Endothelial cell of umbilical vein (primary cell): ENCODE measurements at regions not wholly inside any gene's neighbourhood (a gene's known extent, or its start where the extent isn't known, plus 50 kb on each side); places are given as distances from the start of the nearest gene placed in this dataset.

Experiments used
- BruUV-seq: library from RNA; stranded (reverse); fragments of 400-500 nt; replicated peaks from 2 replicates; lab custom pipeline; 2021; lab: Mats Ljungman, UMichigan
- CTCF ChIA-PET: fragments of 300-600, 350-600 bp; sonication (Branson Sonifier 250); formaldehyde crosslinking; loops from one replicate; lab custom pipeline; 2021; ENCODE audit warnings: antibody characterized with exemption, inconsistent platforms; lab: Charles Lee
- POLR2A ChIA-PET: fragments of 300-600, 350-600 bp; sonication (Branson Sonifier 250); formaldehyde crosslinking; loops from one replicate; lab custom pipeline; 2021; ENCODE audit warnings: antibody characterized with exemption, inconsistent platforms; lab: Charles Lee
- DNase-seq: peaks from one replicate; pipeline ENCODE4 v3.0.0-alpha.2; 2011; ENCODE audit warnings: low read depth, low spot score
- FAIRE-seq: peaks from 2 replicates; lab custom pipeline; 2011; peaks lifted over from hg19 to GRCh38; lab: Jason Lieb, UNC
- H2AFZ ChIP-seq: 2 replicates; pipeline ENCODE4 v1.6.0; 2012; ENCODE audit warnings: low read depth, low read length, control low read depth, inconsistent platforms
- H3K27ac ChIP-seq: 2 replicates; pipeline ENCODE4 v1.5.1; 2011; ENCODE audit warnings: low read depth, mild to moderate bottlenecking, control low read depth, low read length, moderate library complexity; ENCODE audit not compliant: insufficient read depth
- H3K27me3 ChIP-seq, 2 experiments: 2 replicates each; pipeline versions ENCODE4 v1.6.0 to v1.6.1; 2011; ENCODE audit warnings: low read length in 2 of 2, mixed read lengths in 1 of 2; ENCODE audit not compliant: control insufficient read depth in 2 of 2, insufficient read depth in 2 of 2
- H3K36me3 ChIP-seq, 2 experiments: 2 replicates in 1 of 2; 3 replicates in 1 of 2; pipeline ENCODE4 v1.5.1; 2011; ENCODE audit warnings: low read length in 2 of 2, mild to moderate bottlenecking in 1 of 2, moderate library complexity in 1 of 2; ENCODE audit not compliant: control insufficient read depth in 2 of 2, insufficient read depth in 2 of 2; ENCODE audit errors: extremely low read depth in 1 of 2
- H3K4me1 ChIP-seq: 3 replicates; pipeline ENCODE4 v1.5.1; 2011; ENCODE audit warnings: mild to moderate bottlenecking, low read length; ENCODE audit not compliant: control insufficient read depth, insufficient read depth; ENCODE audit errors: extremely low read depth
- H3K4me2 ChIP-seq: 2 replicates; pipeline ENCODE4 v1.6.1; 2011; ENCODE audit warnings: low read length, control low read depth, mixed read lengths; ENCODE audit not compliant: insufficient read depth
- H3K4me3 ChIP-seq, 3 experiments: fragments of 200-600 bp in 1 of 3; sonication (generic), shearing (Covaris generic) in 1 of 3; replicated peaks in 1 of 3; 2 replicates each; pipeline ENCODE4 v1.5.1; 2011 to 2016; ENCODE audit warnings: control low read depth in 3 of 3, low read length in 3 of 3, mild to moderate bottlenecking in 2 of 3, inconsistent platforms in 1 of 3, low read depth in 1 of 3, moderate library complexity in 1 of 3; ENCODE audit not compliant: insufficient read depth in 1 of 3
- H3K79me2 ChIP-seq: 2 replicates; pipeline ENCODE4 v1.6.0; 2012; ENCODE audit warnings: low read length, inconsistent platforms; ENCODE audit not compliant: control insufficient read depth, insufficient read depth
- H3K9ac ChIP-seq: replicated peaks from 2 replicates; pipeline ENCODE3; 2011; ENCODE audit warnings: low read length, control low read depth; ENCODE audit not compliant: insufficient read depth; ENCODE audit errors: extremely low read depth
- H3K9me1 ChIP-seq: replicated peaks from 3 replicates; pipeline ENCODE4 v1.6.0; 2011; ENCODE audit warnings: mild to moderate bottlenecking, low read length; ENCODE audit not compliant: control insufficient read depth, insufficient read depth; ENCODE audit errors: extremely low read depth
- H3K9me3 ChIP-seq: replicated peaks from 2 replicates; pipeline ENCODE4 v1.5.1; 2012; ENCODE audit warnings: low read length, inconsistent platforms; ENCODE audit not compliant: control insufficient read depth, insufficient read depth
- H4K20me1 ChIP-seq: replicated peaks from 2 replicates; pipeline ENCODE3; 2011; ENCODE audit warnings: mild to moderate bottlenecking, low read length; ENCODE audit not compliant: control insufficient read depth, insufficient read depth; ENCODE audit errors: extremely low read depth
- EZH2 ChIP-seq: IDR thresholded peaks from 2 replicates; pipeline ENCODE4 v1.6.1; 2012; ENCODE audit warnings: borderline replicate concordance, low read depth, mild to moderate bottlenecking, moderate library complexity, low read length, inconsistent platforms; ENCODE audit not compliant: severe bottlenecking
- FOS ChIP-seq: IDR thresholded peaks from 2 replicates; pipeline ENCODE4 v1.6.1; 2011; ENCODE audit warnings: mild to moderate bottlenecking, low read length, moderate library complexity, borderline replicate concordance; ENCODE audit not compliant: insufficient read depth
- GATA2 ChIP-seq: IDR thresholded peaks from 2 replicates; pipeline ENCODE4 v1.7.0; 2011; ENCODE audit warnings: low read depth, mild to moderate bottlenecking, moderate library complexity, mixed read lengths, low read length; ENCODE audit not compliant: insufficient read length, insufficient read depth
- JUN ChIP-seq: IDR thresholded peaks from 2 replicates; pipeline ENCODE4 v1.6.1; 2011; ENCODE audit warnings: borderline replicate concordance, low read depth; ENCODE audit not compliant: insufficient read length, insufficient read depth
- MAX ChIP-seq: IDR thresholded peaks from 2 replicates; pipeline ENCODE4 v1.6.1; 2011; ENCODE audit not compliant: insufficient read depth, insufficient read length
- MYC ChIP-seq: IDR thresholded peaks from one replicate; pipeline ENCODE4 v1.6.1; 2011; ENCODE audit warnings: mild to moderate bottlenecking, low read depth, low read length
- POLR2A ChIP-seq: IDR thresholded peaks from 2 replicates; pipeline ENCODE4 v1.6.1; 2012; ENCODE audit warnings: low read depth, mild to moderate bottlenecking, control low read depth, low read length
- POLR2AphosphoS5 ChIP-seq: IDR thresholded peaks from 2 replicates; pipeline ENCODE4 v1.6.1; 2012; ENCODE audit warnings: low read depth, mild to moderate bottlenecking, control low read depth, low read length, moderate library complexity; ENCODE audit not compliant: insufficient read depth
- dilution Hi-C: fragments of 300-500 bp; cut with MboI; formaldehyde crosslinking; loops from one replicate; pipeline ENCODE4 v1.15.0; 2019; ENCODE audit warnings: low sequenced_read_pairs; ENCODE audit not compliant: extremely low pct_ligation_motif_present
- intact Hi-C: fragments of 100-400 bp; cut with micrococcal nuclease; formaldehyde crosslinking; loops from one replicate; pipeline ENCODE4 v1.10.0; 2022
- TF ChIP-seq, protein P1 (sequence below), 2 donors: IDR thresholded peaks; 1 replicate in 1 of 2; 2 replicates in 1 of 2; pipeline ENCODE4 v1.5.1; 2011; ENCODE audit warnings: low read length in 2 of 2, mild to moderate bottlenecking in 2 of 2, moderate library complexity in 2 of 2, control low read depth in 1 of 2, inconsistent platforms in 1 of 2, low read depth in 1 of 2; ENCODE audit not compliant: insufficient read depth in 1 of 2; ENCODE audit errors: extremely low read depth in 1 of 2

DNA sequence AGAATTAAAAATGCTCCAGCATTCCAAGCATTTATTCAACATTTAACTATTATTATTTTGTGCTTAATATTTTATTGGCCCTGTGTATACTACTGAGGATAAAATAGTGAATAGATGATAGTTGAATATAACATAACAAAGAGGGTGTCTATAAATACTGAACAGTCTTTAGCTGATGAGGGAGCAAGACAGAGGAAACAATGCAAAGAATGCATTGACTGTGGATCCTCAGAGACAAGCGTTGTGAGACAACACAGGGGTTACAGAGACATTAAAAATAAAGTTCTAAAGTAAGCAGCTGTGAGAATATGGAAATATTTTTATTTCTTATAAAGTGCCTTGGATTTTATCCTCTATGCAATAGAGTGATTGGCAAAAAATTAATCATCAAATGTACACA is 1133.1 kb downstream of the PLA2G4A start:
- intact Hi-C loops (no loop called here), dilution Hi-C loops (no loop called here)
- Histone ChIP-seq H3K9me3 (no peaks in the 10 kb centered on the region), H3K36me3 (no peaks in the 10 kb centered on the region), H4K20me1 (no peaks in the 10 kb centered on the region), H3K4me3 (no peak overlapping the region), H3K79me2 (no peaks in the 10 kb centered on the region), H3K27me3 (no peaks in the 10 kb centered on the region), H3K4me1 (peaks cover 2% of the 10 kb centered on the region), H3K27ac (no peak overlapping the region), H3K4me2 (no peak overlapping the region), H3K9me1 (peaks cover 3% of the 10 kb centered on the region), H2AFZ (no peak overlapping the region), H3K9ac (no peak overlapping the region)
- BruUV-seq: no TSS peak
- TF ChIP-seq, protein P1, sequence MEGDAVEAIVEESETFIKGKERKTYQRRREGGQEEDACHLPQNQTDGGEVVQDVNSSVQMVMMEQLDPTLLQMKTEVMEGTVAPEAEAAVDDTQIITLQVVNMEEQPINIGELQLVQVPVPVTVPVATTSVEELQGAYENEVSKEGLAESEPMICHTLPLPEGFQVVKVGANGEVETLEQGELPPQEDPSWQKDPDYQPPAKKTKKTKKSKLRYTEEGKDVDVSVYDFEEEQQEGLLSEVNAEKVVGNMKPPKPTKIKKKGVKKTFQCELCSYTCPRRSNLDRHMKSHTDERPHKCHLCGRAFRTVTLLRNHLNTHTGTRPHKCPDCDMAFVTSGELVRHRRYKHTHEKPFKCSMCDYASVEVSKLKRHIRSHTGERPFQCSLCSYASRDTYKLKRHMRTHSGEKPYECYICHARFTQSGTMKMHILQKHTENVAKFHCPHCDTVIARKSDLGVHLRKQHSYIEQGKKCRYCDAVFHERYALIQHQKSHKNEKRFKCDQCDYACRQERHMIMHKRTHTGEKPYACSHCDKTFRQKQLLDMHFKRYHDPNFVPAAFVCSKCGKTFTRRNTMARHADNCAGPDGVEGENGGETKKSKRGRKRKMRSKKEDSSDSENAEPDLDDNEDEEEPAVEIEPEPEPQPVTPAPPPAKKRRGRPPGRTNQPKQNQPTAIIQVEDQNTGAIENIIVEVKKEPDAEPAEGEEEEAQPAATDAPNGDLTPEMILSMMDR (IDR thresholded peaks at IDR 0.05; ENCODE audit: extremely low read depth in 1 of 2, insufficient read depth in 1 of 2, low read depth in 1 of 2, low read length in 2 of 2): no peak
- TF ChIP-seq MYC (no peak), FOS (no peak), GATA2 (no peak), EZH2 (no peak), MAX (no peak), POLR2AphosphoS5 (no peak), POLR2A (no peak), JUN (no peak)
- POLR2A ChIA-PET: no interaction called here
- CTCF ChIA-PET: no interaction called here
- DNase-seq (no peak), FAIRE-seq (no peak)
